Left cardiac atrium (tissue), 4 donors: ENCODE measurements at regions not wholly inside any gene's neighbourhood (a gene's known extent, or its start where the extent isn't known, plus 50 kb on each side); places are given as distances from the start of the nearest gene placed in this dataset.
"Not testable (repeated sequence)": the region's sequence is repeated elsewhere in the genome, so short reads cannot be mapped to it uniquely, and the experiment has no call there.

Experiments used
- ATAC-seq, 2 donors: fragments of 200-7000 bp; cut with Tn5 transposase; one replicate each; pipeline ENCODE4 v1.9.1; 2020; ENCODE audit warnings: mild to moderate bottlenecking in 2 of 2, moderate library complexity in 2 of 2
- DNase-seq: peaks from one replicate; pipeline ENCODE4 v3.0.0-alpha.2; 2020
- intact Hi-C, 2 donors: fragments of 100-400 bp; cut with DNase I; formaldehyde crosslinking; loops; one replicate each; pipeline versions ENCODE4 v1.14.1 to v1.15.1; 2022 to 2023
- donor health status: DM: no; HTN: yes; CAD: no.
- donor health status: DM: no; HTN: yes; CAD: no; lungs with severe emphysema.
- donor health status: DM: yes; HTN: yes; CAD: no.
- donor health status: Dilated cardiomyopathy.

- ATAC-seq, result no peak
- intact Hi-C loops, result no loop called here
- DNase-seq, result no peak
Measured at GRCh38 chr13:54367639-54368271, 1339.1 kb downstream of the OLFM4 start.

- no peak for ATAC-seq
- no peak for DNase-seq
- intact Hi-C loops, result no loop called here
Measured at GRCh38 chr13:54368387-54368786, 1339.8 kb downstream of the OLFM4 start.

- DNase-seq, result no peak
- intact Hi-C loops, result no loop called here
- no peak for ATAC-seq
Measured at GRCh38 chr13:54373211-54373610, 1344.6 kb downstream of the OLFM4 start.

GRCh38 chr13:54379461-54379860 lies 1350.8 kb downstream of the OLFM4 start:
- DNase-seq (no peak), ATAC-seq (no peak)
- intact Hi-C loops, result no loop called here

GRCh38 chr13:54383604-54384003 lies 1355.0 kb downstream of the OLFM4 start:
- no peak for DNase-seq
- no peak for ATAC-seq
- intact Hi-C loops, result no loop called here

- ATAC-seq (no peak), DNase-seq (no peak)
- intact Hi-C loops, result no loop called here
Measured at GRCh38 chr13:54387625-54388024, 1359.0 kb downstream of the OLFM4 start.

- no peak for ATAC-seq
- intact Hi-C loops, result no loop called here
- DNase-seq, result no peak
Measured at GRCh38 chr13:54390841-54391240, 1362.2 kb downstream of the OLFM4 start.

- intact Hi-C loops, result no loop called here
- ATAC-seq (no peak), DNase-seq (no peak)
Measured at GRCh38 chr13:54394085-54394700, 1365.6 kb downstream of the OLFM4 start.

GRCh38 chr13:54394908-54395307 lies 1366.3 kb downstream of the OLFM4 start:
- DNase-seq (no peak), ATAC-seq (no peak)

GRCh38 chr13:54402495-54402894 lies 1373.9 kb downstream of the OLFM4 start:
- intact Hi-C loops, result no loop called here
- no peak for ATAC-seq
- DNase-seq, result no peak

More at GRCh38 chr13:54394908-54395307, 1366.3 kb downstream of the OLFM4 start:
- intact Hi-C loops, result no loop called here

- ATAC-seq, result no peak
- DNase-seq, result no peak
Measured at GRCh38 chr13:54415753-54416366, 1387.2 kb downstream of the OLFM4 start.

GRCh38 chr13:54422946-54423345 lies 1394.3 kb downstream of the OLFM4 start:
- DNase-seq, ATAC-seq, intact Hi-C loops: not testable (repeated sequence)

More at GRCh38 chr13:54415753-54416366, 1387.2 kb downstream of the OLFM4 start:
- intact Hi-C loops, result no loop called here

GRCh38 chr13:54424344-54424743 lies 1395.7 kb downstream of the OLFM4 start:
- no peak for ATAC-seq
- DNase-seq, result no peak
- intact Hi-C loops, result no loop called here

GRCh38 chr13:54433493-54434206 lies 1405.0 kb downstream of the OLFM4 start:
- intact Hi-C loops, result no loop called here
- no peak for ATAC-seq

GRCh38 chr13:54440853-54441400 lies 1412.3 kb downstream of the OLFM4 start:
- intact Hi-C loops, ATAC-seq, DNase-seq: not testable (repeated sequence)

More at GRCh38 chr13:54433493-54434206, 1405.0 kb downstream of the OLFM4 start:
- no peak for DNase-seq

- DNase-seq (no peak), ATAC-seq (no peak)
- intact Hi-C loops, result no loop called here
Measured at GRCh38 chr13:54445453-54445852, 1416.8 kb downstream of the OLFM4 start.

GRCh38 chr13:54445865-54446264 lies 1417.3 kb downstream of the OLFM4 start:
- intact Hi-C loops, result no loop called here

GRCh38 chr13:54449922-54450321 lies 1421.3 kb downstream of the OLFM4 start:
- intact Hi-C loops, result no loop called here
- no peak for DNase-seq
- no peak for ATAC-seq

More at GRCh38 chr13:54445865-54446264, 1417.3 kb downstream of the OLFM4 start:
- ATAC-seq (no peak), DNase-seq (no peak)

- no peak for ATAC-seq
- no peak for DNase-seq
- intact Hi-C loops, result no loop called here
Measured at GRCh38 chr13:54484166-54484565, 1455.6 kb downstream of the OLFM4 start.
